RWPE1 (cell line): ENCODE measurements at regions not wholly inside any gene's neighbourhood (a gene's known extent, or its start where the extent isn't known, plus 50 kb on each side); places are given as distances from the start of the nearest gene placed in this dataset.
"Not testable (repeated sequence)": the region's sequence is repeated elsewhere in the genome, so short reads cannot be mapped to it uniquely, and the experiment has no call there.

ENCODE experiments used
- CTCF ChIA-PET: fragments of 350-600 bp; sonication (Branson Sonifier 250); formaldehyde crosslinking; extraction: SDS; loops from one replicate; lab custom pipeline; 2021; lab: Yijun Ruan, JAX
- POLR2A ChIA-PET: fragments of 400-600 bp; formaldehyde crosslinking; extraction: SDS; loops from one replicate; lab custom pipeline; 2020; ENCODE audit warnings: antibody characterized with exemption; ENCODE audit not compliant: low non-redundant PET; lab: Yijun Ruan, JAX
- DNase-seq: peaks from one replicate; pipeline ENCODE4 v3.0.0; 2012; ENCODE audit warnings: low spot score
- H3K27ac ChIP-seq: fragments of 450-650 bp; 2 replicates; pipeline ENCODE4 v1.5.1; 2017
- TF ChIP-seq, protein P1 (sequence below): fragments of 450-650 bp; conservative IDR thresholded peaks from 2 replicates; pipeline ENCODE4 v1.5.1; 2017; ENCODE audit warnings: low read depth, mild to moderate bottlenecking

DNA sequence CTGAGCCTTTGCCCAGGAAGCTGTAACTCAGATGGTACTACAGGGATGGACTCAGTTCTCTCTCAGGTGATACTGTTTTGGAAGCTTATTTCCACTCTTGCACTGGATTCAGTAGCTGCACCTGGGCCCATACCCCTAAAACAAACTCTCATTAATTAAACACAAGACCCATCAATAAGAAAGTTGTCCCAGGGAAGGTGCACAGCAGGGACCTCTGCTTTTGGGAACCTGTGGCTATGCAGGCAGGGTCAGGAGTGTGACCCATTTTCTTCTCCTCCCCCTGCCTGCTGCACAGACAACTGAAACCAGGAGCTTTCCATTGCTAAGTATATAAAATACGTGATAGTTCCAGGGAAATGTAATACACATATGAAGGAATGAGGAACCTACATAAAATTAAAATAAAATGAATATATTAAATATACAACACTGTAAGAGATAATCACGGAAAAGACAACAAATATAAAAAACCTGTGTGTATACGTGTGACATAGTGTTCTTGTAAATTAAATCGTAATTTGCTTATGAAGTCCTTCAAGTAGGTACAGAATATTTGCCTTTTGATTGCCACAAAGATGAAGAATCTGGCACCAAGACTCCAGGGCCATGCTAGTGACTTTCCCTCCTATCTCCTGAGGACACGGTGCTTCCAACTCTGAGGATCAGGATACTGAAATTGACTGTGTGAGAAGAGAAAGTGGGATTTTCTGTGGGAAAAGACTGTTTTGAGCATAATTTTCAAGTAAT is 101.6 kb upstream of the GOLGA6L6 start:
- H3K27ac ChIP-seq, result no peak overlapping the region
- ChIA-PET POLR2A (no interaction called here), CTCF (no interaction called here)
- TF ChIP-seq, protein P1, sequence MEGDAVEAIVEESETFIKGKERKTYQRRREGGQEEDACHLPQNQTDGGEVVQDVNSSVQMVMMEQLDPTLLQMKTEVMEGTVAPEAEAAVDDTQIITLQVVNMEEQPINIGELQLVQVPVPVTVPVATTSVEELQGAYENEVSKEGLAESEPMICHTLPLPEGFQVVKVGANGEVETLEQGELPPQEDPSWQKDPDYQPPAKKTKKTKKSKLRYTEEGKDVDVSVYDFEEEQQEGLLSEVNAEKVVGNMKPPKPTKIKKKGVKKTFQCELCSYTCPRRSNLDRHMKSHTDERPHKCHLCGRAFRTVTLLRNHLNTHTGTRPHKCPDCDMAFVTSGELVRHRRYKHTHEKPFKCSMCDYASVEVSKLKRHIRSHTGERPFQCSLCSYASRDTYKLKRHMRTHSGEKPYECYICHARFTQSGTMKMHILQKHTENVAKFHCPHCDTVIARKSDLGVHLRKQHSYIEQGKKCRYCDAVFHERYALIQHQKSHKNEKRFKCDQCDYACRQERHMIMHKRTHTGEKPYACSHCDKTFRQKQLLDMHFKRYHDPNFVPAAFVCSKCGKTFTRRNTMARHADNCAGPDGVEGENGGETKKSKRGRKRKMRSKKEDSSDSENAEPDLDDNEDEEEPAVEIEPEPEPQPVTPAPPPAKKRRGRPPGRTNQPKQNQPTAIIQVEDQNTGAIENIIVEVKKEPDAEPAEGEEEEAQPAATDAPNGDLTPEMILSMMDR, result no peak
- DNase-seq, result no peak

DNA sequence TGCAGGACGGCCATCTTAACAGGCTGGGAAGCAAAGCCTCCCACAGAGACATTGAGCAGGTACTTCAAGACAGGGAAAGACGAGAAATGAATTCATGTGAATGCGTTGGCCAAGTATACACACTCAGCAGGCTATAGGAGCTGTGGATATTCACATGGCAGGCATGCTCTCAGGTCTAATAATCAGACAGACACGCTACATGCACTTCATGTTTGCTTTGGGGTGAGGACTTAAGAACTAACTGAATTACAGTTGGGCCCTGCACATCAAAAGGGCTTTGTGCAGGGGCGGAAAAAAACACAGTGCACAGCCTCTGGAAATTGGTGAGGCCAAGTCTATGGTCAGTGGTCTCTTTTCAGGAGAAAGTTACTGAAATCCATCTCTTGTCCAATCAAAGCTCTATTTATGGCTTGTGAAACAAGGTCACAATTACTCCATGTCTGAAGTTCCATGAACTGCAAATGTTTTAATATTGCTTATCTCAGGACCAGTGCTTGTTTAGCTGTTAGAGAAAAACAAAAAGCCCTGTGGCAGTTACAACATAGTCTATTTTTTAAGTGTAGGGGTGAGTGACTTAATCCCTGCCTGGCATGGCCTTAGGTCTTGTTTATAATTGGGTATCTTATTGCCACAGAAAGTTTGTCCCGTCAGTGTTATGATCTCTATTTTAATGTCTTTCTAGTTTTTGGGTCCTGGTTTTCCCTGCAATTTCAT is 100.6 kb upstream of the GOLGA6L6 start:
- CTCF ChIA-PET, result no interaction called here
- DNase-seq, result no peak
- TF ChIP-seq, protein P1, result no peak
- no peak overlapping the region for H3K27ac ChIP-seq
- POLR2A ChIA-PET, result no interaction called here

GRCh38 chr15:20640427-20640826 is 98.8 kb upstream of the GOLGA6L6 start:
- CTCF ChIA-PET, DNase-seq, POLR2A ChIA-PET, H3K27ac ChIP-seq: not testable (repeated sequence)

DNA sequence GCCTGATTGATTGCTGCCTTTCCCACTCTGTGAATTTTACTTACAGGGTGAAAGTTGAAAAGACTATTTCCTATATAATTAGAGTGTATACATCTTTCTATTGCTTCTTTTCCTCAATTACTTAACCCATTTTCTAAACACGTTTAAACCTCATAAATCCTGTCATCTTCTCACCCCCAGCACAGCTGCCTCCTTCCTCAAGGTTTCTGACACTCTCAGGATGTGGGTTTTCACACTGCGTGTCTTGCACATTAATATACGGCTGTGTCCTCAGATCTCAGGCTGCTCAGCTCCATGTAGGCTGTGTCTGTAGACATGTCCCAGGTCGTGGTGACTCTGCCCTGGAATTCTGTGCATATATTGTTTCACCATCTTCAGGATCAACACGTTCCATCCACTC is 97.6 kb upstream of the GOLGA6L6 start:
- CTCF ChIA-PET, POLR2A ChIA-PET, H3K27ac ChIP-seq, DNase-seq: not testable (repeated sequence)

DNA sequence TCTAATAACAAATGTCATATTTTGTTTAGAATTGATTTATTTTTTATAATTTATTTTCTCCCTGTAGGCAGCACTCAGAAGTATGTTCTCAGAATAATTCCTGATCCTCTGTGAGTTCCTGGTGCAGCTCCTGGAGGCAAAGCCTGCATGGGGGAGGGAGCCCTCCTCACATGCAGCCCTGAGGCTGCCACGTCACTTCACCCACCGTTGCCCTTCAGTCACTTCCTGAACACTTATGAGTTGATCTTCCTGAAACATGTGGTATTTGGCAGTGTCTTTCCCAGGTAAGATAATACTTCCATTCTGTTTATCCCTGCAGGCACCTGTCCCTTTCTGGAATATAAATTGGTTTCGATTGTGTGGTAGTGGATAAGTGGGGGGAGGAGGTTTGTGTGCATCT is 95.9 kb upstream of the GOLGA6L6 start:
- DNase-seq, POLR2A ChIA-PET, H3K27ac ChIP-seq, CTCF ChIA-PET: not testable (repeated sequence)

DNA sequence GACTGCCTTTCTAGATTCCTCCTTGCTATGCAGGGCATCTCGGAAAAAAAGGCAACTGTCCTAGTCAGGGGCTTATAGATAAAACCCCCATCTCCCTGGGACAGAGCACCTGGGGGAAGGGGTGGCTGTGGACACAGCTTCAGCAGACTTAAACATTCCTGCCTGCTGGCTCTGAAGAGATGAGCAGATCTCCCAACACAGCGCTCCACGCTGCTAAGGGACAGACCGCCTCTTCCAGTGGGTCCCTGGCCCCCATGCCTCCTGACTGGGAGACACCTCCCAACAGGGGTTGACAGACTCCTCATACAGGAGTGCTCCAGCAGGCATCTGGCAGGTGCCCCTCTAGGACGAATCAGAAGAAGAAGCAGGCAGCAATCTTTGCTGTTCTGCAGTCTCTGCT is 87.9 kb upstream of the GOLGA6L6 start:
- POLR2A ChIA-PET, CTCF ChIA-PET, H3K27ac ChIP-seq, DNase-seq: not testable (repeated sequence)

GRCh38 chr15:20628538-20628937 is 86.9 kb upstream of the GOLGA6L6 start:
- CTCF ChIA-PET, DNase-seq, H3K27ac ChIP-seq, POLR2A ChIA-PET: not testable (repeated sequence)

- H3K27ac ChIP-seq, CTCF ChIA-PET, DNase-seq, POLR2A ChIA-PET: not testable (repeated sequence)
Measured at GRCh38 chr15:20625469-20625868, 83.9 kb upstream of the GOLGA6L6 start.

- H3K27ac ChIP-seq, POLR2A ChIA-PET, CTCF ChIA-PET, DNase-seq: not testable (repeated sequence)
Measured at GRCh38 chr15:20624085-20624484, 82.5 kb upstream of the GOLGA6L6 start.

DNA sequence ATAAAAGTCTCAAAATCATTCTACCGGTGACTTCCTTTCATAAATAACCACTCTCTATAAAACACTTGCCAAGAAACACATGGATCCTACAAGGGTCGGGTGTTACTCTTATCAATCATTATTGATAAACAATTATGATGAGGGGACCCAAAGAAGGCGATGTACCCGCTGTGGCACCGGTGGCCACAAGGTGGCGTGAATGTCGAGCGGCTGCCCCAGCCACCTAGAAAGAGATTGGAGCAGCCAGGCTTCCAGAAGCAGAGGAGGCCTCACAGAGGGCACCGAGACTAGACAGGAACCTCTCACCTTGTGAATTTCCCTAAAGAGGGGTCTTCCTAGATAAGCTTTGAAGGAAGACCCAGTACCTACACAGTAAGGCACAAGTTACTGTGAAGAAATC is 80.5 kb upstream of the GOLGA6L6 start:
- DNase-seq, POLR2A ChIA-PET, CTCF ChIA-PET, H3K27ac ChIP-seq: not testable (repeated sequence)

GRCh38 chr15:20614549-20614948 is 72.9 kb upstream of the GOLGA6L6 start:
- H3K27ac ChIP-seq, POLR2A ChIA-PET, CTCF ChIA-PET, DNase-seq: not testable (repeated sequence)

GRCh38 chr15:20612796-20613195 is 71.2 kb upstream of the GOLGA6L6 start:
- H3K27ac ChIP-seq, POLR2A ChIA-PET, CTCF ChIA-PET, DNase-seq: not testable (repeated sequence)

DNA sequence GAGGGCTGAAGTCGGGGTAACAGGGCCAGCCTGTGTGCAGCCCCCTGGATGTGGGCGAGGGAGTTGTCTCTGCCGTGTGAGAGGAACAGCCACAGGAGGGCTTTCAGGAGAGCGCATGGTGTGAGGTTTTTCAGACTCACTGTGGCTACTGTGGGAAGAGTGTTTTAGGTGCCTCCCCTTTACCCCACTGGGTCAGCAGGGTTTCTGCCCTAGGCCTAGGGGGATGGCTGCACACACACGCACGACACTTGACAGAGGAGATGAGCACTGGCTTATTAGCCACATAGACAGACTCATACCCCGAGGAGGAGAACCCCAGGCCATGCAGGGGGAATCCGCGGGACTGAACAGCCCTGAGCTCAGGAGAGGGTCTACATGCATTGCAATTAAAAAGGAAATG is 70.8 kb upstream of the GOLGA6L6 start:
- H3K27ac ChIP-seq, CTCF ChIA-PET, DNase-seq, POLR2A ChIA-PET: not testable (repeated sequence)

GRCh38 chr15:20611667-20612290 is 70.2 kb upstream of the GOLGA6L6 start:
- POLR2A ChIA-PET, CTCF ChIA-PET, H3K27ac ChIP-seq, DNase-seq: not testable (repeated sequence)

- POLR2A ChIA-PET, H3K27ac ChIP-seq, DNase-seq, CTCF ChIA-PET: not testable (repeated sequence)
Measured at GRCh38 chr15:20608179-20608578, 66.6 kb upstream of the GOLGA6L6 start.
